ENCODE measurements at regions not wholly inside any gene's neighbourhood (a gene's known extent, or its start where the extent isn't known, plus 50 kb on each side); places are given as distances from the start of the nearest gene placed in this dataset.
"Not testable (repeated sequence)": the region's sequence is repeated elsewhere in the genome, so short reads cannot be mapped to it uniquely, and the experiment has no call there.

- not testable (repeated sequence) for TF ChIP-seq CREB1 (IDR thresholded peaks at IDR 0.05); CREB1 (CRISPR knock-in tag; IDR thresholded peaks at IDR 0.05); GABPA (tag; conservative IDR thresholded peaks at IDR 0.05; ENCODE audit: low read depth); CTCF (IDR thresholded peaks at IDR 0.05 in 2 of 3, conservative IDR thresholded peaks at IDR 0.05 in 1 of 3; ENCODE audit: insufficient read depth in 2 of 3, low read depth in 1 of 3, low read length in 3 of 3); ZNF449 (CRISPR knock-in tag; IDR thresholded peaks at IDR 0.05); PHF21A (IDR thresholded peaks at IDR 0.05; ENCODE audit: borderline replicate concordance, low read depth); REST (IDR thresholded peaks at IDR 0.05; ENCODE audit: borderline replicate concordance); REST (CRISPR knock-in tag; IDR thresholded peaks at IDR 0.05; ENCODE audit: low read depth); RAD21 (CRISPR knock-in tag; conservative IDR thresholded peaks at IDR 0.05 in 1 of 2, IDR thresholded peaks at IDR 0.05 in 1 of 2); IRF2 (CRISPR knock-in tag; IDR thresholded peaks at IDR 0.05); ARID3A (IDR thresholded peaks at IDR 0.05; ENCODE audit: borderline replicate concordance, low read depth, low read length); ZNF23 (CRISPR knock-in tag; IDR thresholded peaks at IDR 0.05); EZH2 (IDR thresholded peaks at IDR 0.05; ENCODE audit: borderline replicate concordance, low read depth, low read length); BCLAF1 (IDR thresholded peaks at IDR 0.05; ENCODE audit: borderline replicate concordance in 1 of 2, control insufficient read depth in 1 of 2, low read depth in 2 of 2, low read length in 1 of 2); ATF3 (IDR thresholded peaks at IDR 0.05); ATF3 (CRISPR knock-in tag; conservative IDR thresholded peaks at IDR 0.05)
Observed at GRCh38 chr5:34378498-34378897, 277.6 kb upstream of the RAI14 start.

Data from K562 (cell line).